CD4-positive, alpha-beta T cell treated with Interleukin-12 subunit alpha and Interleukin-12 subunit beta, for 1 hour (primary cell): ENCODE measurements at regions not wholly inside any gene's neighbourhood (a gene's known extent, or its start where the extent isn't known, plus 50 kb on each side); places are given as distances from the start of the nearest gene placed in this dataset.
"Not testable (repeated sequence)": the region's sequence is repeated elsewhere in the genome, so short reads cannot be mapped to it uniquely, and the experiment has no call there.

ENCODE experiments used
- DNase-seq: peaks from one replicate; pipeline ENCODE4 v3.0.0-alpha.2; 2020

DNA sequence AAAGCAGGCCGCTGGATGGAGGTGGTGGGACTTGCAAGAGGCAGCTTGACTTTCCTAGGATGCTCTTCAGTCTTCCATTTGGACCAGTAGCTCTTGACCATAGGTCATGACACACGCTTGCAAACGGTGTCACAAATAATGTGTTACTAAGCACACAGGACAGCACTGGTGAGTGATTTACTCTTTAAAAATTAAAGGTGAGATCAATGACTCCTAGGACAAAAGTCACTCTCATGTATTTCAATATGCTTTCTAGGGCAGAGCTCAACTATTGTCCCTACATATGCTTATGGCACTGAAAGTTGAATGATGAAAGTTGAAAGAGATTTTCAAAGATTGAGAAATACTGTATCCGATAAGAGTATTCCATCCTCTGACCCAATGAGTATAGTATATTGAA, 496.7 kb downstream of the EBF1 start:
- no peak for DNase-seq

DNA sequence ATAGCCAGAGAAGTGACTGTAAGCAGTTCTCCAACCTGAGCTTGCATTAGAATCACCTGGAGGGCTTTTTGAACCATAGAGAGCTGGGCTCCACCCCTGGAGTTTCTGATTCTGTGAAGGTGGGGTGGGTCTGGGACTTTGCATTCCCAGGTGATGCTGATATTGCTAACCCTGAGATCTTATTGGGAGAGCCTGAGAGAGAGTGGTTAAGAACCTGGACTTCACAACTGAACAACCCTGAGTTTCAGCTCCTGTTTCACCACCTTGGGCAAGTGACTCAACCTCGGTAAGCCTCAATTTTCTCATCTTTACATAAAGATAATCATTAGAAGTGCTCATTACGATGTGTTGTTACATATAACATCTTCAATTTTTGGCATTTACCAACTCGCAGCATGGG, 498.6 kb downstream of the EBF1 start:
- DNase-seq = no peak

DNA sequence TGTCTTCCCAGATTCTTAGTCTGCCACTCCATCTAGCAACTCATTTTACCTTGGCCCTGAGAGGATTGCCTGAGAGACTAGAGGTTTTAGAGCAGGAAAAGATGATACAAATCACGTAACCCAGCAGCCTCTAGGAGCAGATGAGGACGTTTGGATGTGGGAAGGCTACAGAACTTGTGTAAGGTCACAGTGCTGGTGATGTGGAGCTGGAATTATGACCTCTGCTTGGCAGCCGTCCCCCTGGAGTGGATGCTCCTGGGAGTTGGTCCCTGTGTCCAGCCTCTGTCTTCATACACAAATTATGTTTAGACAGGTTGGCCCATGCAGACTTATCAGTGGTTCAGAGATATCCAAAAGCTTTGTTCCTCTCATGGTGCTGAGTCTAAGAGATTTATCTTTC, 499.0 kb downstream of the EBF1 start:
- no peak for DNase-seq

DNA sequence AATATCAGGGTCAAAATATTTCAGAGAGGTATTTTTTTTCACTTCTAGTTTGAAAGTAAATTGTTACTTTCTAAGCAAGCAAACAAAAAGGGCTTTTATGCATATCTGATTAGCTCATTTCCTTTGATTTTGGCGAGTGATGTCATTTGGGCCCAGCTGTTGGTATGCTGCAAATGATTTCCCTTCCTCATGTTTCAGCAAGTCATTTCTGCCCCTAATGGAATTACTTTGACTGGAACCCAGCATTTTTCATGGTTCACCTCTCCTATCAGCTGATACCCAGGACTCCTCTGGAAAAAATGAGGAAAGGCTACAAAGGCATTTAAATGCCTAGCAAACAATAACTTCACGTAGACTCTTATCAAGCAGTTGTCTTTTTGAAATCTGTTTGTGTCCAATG, 500.6 kb downstream of the EBF1 start:
- DNase-seq = no peak

DNA sequence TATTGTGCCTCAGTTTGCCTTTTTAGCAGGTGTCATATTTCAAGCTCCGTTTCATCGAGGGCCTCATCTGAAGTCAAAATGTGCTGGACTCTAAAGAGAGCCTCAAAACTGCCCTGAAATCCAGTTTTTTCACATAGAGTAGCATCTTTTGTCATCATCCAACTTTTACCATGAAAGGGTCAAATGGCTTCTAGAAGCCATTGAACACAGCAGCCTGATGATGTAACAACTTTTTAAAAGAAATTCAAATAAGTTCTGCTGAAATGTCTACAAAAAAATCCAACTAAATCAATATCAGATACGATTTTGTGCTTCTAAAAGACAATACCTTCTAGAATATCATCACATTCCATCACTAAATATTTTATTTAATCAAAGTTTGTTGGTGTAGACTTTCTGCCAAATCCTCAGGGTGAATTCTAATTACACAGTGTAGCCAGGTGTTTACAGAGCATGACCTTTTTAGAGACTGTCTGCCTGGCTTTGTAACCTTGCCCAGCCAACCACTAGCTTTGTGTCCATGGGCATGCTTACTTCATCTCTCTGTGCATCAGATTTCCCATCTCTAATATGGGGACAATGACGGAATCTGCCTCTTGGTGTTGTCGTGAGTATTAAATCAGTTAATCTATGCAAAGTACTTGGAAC, 505.0 kb downstream of the EBF1 start:
- no peak for DNase-seq

DNA sequence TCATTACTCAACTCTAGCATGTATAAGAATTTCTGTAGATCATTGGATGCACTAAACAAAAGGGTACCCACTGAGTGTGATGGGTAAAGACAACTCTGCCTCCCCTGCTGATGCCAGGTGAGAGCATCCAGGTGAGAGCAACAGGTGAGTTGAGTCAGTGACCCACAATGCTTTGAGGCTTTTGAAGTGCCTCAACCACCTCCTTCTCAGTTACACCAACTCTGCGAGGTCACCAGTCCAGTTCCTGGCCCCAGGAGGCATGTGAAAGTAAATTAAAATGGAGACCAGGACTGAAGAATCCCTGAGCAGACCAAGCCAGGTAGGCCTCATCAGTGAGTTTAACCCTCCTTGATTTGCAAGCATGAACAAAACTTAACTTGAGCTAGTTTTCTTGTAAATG, 505.8 kb downstream of the EBF1 start:
- DNase-seq = no peak

DNA sequence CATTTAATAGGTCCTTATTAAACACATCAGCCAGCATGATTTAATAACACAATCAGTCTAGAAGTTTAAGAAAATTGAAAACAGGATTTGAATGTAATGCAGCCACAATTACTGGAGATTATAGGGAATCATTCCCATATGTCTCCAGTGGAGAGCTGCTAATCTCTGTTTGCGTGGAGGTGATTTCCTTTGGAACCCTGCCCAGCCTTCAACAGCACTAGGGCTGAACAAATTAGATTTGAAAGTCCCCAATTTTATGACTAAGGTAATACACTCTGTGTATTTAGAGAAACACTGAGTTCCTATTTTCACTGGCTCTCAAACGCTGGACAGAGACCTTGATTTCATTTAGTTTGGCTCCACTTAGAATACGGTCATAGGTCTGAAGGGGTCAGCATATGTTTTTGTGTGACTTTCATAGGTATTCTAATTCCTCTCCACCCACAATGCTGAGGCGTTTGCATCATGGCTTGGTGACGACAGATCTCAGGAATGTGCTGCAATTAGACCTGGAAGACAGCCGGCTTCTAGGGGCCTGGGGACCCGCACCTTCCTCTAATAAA, 508.3 kb downstream of the EBF1 start:
- no peak for DNase-seq

DNA sequence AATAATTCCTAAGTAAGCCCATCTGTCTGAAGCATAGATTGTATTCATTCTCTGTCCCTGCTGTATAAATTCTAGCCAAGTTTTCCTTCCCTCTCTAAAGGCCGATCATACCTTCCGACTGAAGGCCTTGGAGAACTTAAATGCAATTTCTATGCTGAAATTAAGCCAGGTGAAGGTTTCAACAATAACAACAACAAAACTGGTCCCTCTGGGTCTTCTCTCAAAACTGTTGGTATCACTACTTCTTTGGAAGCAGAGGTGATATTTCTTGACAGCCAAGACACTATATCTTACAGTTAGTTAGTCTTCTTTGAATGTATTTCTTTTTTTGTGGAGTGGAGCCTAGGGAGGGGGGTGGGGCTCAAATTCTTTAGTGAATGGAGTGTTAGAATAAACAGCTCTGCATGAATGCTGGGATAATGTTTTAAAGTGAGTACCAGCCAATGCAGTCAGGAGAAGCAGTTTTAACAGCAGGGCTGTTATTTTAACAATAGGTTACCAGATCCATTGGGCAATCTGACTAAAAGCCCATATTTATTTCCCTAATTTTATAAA, 508.9 kb downstream of the EBF1 start:
- DNase-seq = no peak

DNA sequence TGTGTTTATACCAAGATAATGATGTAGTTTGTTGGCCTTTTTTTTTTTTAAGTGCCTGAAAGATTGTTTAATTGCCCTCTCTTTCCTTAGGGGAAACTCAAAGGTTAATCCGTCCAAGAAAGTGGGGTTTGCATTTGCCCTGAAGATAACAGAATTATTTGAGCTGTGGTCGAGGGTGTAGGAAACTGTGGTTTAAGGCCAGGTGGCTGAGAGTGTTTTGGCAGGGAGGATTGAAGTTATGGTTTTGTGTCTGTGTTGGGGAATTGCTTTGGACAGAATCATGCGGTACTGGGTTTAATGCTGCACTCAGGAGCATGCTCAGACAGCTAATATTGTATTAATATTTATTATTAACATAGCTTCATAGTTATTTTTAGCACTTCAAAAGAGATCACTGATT, 509.8 kb downstream of the EBF1 start:
- DNase-seq = no peak

DNA sequence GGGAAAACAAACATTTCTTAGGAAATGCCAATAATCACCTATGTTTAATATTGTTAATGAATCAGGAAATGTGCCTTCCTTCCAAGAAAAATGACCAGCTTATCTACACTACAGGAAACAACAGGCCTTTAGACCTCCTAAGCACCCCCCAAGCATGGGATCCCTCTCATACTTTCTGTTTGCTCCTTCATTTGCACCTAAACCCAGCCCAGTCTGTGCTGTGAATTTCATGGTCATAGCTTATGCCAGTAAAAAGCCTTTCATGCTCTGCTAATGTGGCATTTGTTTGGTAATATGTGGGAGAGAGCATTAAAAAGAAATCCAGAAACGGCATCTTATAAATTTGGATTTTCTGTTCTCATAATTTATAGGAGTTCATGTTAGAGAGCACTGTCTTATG, 511.1 kb downstream of the EBF1 start:
- no peak for DNase-seq

DNA sequence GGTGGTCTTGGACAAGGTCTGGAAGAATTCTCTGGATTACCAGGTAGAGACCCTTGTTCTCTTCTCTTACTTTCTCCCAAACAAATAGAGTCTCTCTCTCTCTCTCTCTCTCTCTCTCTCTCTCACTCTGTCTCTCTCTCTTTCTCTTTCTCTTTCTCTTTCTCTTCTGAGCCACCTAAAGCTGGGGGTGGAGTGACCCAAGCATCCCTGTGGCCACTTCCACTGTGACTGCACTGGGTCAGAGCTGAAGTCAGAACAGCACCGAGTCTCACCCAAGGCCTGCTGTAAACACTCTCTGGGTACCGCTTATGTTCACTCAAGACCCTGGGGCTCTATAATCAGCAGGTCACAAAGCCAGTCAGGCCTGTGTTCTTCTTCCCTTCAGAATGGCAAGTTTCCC, 513.7 kb downstream of the EBF1 start:
- no peak for DNase-seq

DNA sequence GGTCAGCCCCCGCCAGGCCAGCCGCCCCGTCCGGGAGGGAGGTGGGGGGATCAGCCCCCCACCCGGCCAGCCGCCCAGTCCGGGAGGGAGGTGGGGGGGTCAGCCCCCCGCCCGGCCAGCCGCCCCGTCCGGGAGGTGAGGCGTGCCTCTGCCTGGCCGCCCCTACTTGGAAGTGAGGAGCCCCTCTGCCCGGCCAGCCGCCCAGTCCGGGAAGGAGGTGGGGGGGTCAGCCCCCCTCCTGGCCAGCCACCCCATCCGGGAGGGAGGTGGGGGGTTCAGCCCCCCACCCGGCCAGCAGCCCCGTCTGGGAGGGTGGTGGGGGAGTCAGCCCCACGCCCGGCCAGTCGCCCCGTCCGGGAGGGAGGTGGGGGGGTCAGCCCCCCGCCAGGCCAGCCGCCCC, 517.0 kb downstream of the EBF1 start:
- not testable (repeated sequence) for DNase-seq

DNA sequence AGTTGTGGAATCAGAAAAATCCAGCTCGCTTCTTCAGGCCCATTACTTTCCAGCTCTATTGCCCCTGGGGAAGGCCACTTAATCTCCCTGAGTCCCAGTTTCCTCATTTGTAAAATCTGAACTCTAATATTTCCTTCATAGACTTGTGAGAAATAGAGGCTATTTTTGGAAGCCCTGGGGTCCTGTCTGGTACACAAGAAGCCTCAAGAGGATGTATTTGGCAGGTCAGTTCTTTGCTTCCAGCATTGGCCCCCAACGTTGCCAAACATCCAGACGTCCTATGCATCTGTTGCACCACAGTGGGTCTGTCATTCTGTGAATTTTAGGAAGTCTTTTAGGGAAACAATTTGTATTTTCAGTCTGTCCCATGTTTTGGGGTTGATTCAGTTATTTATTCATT, 525.9 kb downstream of the EBF1 start:
- no peak for DNase-seq

DNA sequence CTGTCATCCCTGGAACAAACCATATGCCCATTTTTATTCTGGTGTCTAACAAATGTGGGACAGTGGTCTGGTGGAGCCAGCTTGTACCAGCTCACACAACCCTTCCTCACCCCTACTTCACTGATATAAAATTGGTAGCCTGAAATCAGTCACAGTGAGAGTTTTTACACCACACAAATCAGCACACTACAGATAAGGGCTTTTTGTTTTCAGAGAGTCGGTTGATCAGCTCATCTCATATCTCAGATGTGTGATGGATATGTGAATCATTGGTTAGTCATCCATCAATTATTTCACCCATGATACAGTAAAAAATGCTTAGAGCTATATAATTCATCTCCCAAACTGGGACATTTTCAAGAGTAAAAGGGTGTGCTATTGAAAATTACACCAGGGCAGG, 529.2 kb downstream of the EBF1 start:
- DNase-seq = no peak

DNA sequence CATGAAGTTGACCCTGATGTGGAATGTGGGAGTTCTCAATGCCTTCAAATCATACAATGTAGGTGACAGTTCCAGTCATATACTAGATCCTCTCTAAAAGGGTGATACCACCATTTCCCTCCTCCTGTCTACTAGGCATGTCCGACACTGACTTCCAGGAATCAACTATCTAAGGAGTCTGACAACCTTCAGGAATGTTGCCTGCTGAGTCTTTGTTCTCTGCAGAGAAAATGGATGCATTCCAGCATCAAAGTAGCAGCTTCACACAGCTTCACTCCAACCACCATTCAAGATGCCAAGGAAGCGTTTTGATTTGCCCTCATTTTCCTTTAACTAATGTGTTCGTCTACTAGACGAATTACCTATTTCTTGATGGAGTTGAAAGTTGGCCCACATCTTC, 530.2 kb downstream of the EBF1 start:
- no peak for DNase-seq

DNA sequence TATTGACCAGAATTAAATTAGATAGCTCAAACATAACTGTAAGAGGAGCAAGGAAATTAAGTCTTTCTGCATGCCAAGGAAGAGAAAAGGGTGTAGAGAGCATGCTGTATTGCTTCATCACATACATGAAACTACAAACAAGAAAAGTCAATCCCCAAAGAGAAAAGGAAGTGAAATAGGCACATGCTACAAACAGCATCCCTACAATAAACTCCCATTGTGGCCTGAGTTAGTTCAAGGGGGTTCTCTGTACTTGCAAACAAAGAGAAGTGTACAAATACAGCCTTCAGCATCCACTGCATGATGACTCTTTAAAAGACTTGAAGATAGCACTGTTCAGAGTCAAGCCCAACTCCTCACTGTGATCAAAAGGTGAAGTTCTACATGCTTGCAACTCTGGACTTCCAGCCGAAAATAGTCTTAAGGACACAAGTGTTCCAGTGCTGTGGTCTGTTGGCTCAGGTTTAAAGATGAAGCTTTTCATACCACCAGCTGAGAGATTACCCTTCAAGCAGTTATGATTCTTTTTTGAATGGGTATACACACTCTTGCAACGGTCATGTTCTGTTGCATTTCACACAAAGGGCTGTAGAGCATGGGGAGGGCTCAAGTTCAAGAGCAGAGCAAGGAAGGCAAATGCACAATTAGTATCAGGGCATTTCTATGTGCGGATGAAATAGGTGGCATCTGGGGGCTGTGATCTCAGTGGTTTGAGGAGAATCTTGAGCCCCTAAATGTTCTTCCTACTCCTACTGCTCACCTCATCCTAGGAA, 534.5 kb downstream of the EBF1 start:
- no peak for DNase-seq

DNA sequence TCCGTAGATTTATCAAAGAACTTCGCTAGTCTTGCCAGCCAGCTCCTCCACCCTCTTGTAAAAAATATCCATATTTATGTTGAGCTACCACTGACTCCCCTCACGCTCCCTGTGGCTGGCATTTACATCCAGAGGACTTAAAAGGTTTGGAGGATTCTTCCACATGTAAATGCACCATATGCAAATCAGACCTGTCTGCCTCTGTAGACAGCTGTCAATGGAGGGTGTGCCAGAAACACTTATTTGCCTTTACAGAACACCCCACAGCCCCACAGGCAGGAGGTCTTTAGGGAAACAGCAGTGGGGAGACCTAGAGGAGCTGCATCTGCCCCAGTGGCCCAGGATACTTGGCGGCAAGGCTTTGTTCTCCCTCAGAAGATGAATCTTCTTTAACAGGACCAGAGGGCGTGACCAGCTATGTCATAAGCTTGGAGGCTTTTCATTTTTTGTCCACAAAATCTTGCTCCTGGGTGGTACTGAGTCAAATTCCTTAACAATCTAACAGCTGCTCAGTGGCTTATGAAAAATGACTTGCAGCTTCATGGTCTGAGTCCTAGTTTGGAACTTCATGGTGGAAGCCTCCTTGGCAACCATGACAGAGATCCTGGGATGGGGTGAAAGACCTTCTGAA, 535.8 kb downstream of the EBF1 start:
- DNase-seq = no peak

DNA sequence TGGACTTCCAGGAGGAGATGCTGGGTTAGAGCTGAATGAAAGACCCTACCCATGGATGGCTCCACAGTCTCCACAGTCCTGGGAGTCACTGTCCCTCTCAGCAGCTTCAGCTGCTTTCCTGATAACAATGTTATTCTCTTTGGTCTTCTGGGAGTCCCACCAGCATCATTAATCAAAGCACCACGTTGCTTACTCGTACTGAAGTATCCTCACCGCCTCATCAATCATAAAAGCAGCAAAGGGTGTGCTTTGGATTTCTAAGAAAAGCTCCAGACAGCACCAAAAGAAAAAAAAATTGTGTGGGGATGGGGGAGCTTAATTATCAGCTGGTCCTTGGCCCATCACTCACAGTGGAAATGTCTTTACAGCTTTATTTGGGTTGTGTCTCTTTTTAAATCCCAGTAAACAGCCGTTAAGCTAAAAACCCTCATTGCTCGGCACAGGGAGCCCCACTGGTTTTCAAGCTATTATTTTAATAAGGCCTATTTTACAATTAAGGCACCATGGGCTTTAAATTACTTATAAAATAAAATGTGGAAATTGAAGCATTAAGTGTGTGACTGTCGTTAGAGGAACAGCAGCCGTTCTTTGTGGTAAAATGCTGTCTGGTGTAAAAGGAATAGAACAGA, 538.0 kb downstream of the EBF1 start:
- DNase-seq = no peak

DNA sequence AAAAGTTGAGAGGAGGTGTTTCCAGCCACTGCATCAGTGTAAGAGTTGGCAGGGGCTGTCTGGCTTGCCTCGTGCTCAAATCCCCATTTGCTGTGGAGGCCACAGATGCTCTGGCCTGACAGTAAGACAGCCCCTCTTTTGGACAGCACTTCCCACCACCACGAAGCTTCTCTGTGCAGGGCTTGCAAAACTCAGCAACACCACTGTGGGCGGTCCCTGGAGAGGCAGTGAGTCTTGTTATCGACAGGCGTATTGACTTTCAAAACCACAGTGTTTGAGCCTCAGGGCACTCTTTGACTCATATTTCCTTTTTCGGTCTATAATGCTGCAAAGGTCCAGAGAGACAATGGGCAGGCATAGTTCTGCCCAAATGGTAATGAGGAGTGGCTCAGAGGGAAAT, 539.5 kb downstream of the EBF1 start:
- no peak for DNase-seq

DNA sequence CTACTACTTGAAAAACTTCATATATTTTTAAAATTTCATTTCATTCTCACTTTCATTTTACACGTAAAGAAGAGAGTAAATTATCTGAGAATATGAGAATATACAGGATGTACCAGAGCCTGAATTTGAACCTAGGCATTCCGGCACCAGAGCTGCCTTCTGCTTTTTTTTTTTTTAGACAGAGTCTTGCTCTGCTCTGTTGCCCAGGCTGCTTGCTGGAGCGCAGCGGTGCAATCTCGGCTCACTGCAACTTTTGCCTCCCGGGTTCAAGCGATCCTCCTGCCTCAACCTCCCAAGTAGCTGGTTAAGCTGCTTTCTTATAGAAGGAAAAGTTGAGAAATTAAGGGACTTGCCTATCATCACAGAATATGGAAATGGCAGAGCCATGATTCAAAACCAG, 540.1 kb downstream of the EBF1 start:
- no peak for DNase-seq

DNA sequence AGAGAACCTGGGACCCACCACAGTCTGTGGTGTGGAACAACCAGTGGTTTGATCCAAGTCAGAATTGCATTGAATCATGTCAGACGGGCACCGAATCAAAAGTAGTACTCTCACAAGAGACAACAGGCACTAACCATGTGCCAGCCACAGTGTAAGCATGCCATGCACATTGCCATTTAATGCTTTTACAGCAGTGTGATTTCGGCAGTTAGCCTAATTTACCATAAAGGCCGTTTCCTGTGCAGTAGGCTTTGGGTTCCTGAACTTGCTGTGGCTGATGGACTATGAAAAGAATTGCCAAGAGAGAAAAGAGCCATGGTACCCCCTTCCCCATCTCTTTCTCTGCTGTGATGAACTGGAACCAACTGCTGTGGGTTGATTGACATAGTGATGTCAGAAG, 540.6 kb downstream of the EBF1 start:
- no peak for DNase-seq

DNA sequence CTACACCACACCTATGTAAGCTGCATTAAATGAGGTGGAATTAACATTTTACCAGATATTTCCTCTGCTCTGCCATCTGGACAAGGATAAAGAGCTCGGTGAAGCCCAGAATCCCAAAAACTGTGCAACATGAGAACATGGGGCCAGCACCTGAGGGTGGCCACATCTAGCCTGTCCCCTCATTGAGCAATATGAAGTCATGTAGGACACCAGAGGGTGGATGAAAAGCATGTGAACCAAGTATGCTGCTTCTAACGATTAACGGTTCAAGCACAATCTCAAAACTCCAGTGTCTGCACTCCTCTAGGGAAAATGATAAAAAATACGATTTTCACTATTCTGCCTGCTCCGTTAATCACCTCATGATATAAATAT, 545.8 kb downstream of the EBF1 start:
- no peak for DNase-seq

DNA sequence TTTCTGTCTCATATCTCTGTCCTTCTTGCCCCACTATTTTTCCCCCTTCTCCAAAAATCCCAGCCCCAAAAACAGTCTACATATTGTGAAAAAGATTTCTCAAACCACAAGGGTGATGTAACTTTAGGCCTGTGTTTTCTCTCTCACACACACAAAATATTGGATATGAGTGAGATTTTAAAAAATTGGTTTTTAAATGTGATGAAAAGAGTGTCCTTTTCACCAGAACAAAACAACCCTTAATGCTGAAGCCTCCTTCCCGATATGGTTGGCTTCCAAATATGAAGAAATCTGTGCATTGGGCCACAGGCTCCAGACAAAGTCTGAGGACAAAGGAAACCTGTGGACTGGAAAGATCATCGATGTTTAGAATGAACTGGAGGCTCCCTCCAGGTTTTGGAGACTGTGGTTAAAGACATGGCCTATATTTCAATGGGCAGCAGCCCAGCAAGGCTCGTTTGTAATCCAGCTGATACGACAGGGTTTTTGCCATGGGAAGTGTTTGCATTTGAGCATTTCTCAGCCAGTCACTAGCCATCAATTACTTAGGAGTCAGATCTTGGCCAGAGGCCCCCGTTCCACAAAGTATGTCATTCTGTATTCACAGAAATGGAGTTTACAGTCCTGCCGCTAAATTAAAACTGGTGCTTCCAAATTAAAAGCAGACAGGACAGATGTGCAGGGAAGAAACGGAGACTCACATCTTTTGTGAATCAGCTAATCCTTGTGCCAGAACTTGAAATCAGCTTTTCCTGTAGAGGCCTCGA, 546.3 kb downstream of the EBF1 start:
- DNase-seq = no peak
